Erythroblast (primary cell): ENCODE measurements at regions not wholly inside any gene's neighbourhood (a gene's known extent, or its start where the extent isn't known, plus 50 kb on each side); places are given as distances from the start of the nearest gene placed in this dataset.
"Not testable (repeated sequence)": the region's sequence is repeated elsewhere in the genome, so short reads cannot be mapped to it uniquely, and the experiment has no call there.

Experiments used
- DNase-seq, 2 experiments: peaks; one replicate each; lab custom pipeline; 2025; lab: John Stamatoyannopoulos, UW
- GATA1 ChIP-seq: IDR thresholded peaks from 2 replicates; pipeline ENCODE4 v1.6.1; 2011; ENCODE audit warnings: low read depth, mild to moderate bottlenecking, control low read depth, low read length, moderate library complexity
- POLR2A ChIP-seq: IDR thresholded peaks from 2 replicates; pipeline ENCODE4 v1.6.1; 2011; ENCODE audit warnings: mild to moderate bottlenecking, low read length

GRCh38 chr15:39016706-39017105 is 452.1 kb upstream of the RASGRP1 start:
- no peak for TF ChIP-seq POLR2A
- TF ChIP-seq GATA1, result no peak
- no peak for DNase-seq

GRCh38 chr15:39018966-39019365 is 454.4 kb upstream of the RASGRP1 start:
- no peak for TF ChIP-seq POLR2A
- DNase-seq, result no peak

- no peak for TF ChIP-seq GATA1
- TF ChIP-seq POLR2A, result no peak
- no peak for DNase-seq
Observed at GRCh38 chr15:39021341-39021740, 456.7 kb upstream of the RASGRP1 start.

DNA sequence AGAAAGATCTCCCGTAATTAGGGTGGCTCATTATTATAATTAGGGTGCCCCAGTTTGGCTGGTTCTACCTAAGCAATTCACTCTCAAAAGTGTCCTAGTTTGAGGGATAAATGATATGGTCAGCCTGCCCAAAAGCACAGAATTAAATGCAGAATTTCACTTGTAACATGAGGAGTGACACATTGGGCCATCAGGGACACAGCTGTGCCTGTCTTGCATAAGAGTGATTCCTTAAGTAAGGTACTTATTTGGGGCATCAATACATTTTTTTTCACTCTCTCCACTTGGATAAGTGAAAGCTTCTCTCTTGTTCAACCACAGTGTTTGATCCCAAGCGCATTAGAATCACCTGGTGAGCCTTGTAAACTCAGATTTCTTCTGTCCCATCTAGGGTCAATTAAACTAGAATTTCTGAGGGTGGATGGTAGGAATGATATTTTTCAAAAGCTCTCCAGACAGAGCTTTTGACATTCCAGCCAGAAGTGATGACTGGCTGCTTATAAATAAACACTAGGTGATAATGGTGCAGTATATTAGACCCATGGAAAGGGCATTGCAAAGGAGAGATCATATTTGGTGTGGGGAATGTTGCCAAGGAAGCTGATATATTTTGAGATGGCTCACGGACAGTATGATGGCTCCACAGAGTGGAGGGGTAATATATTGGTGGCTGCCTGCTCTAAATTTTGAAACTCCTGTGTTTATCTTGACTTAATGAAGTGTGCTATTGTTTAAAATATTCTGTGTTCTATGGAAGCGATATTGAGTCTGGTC is 458.1 kb upstream of the RASGRP1 start:
- no peak for TF ChIP-seq GATA1
- no peak for TF ChIP-seq POLR2A
- no peak for DNase-seq

DNA sequence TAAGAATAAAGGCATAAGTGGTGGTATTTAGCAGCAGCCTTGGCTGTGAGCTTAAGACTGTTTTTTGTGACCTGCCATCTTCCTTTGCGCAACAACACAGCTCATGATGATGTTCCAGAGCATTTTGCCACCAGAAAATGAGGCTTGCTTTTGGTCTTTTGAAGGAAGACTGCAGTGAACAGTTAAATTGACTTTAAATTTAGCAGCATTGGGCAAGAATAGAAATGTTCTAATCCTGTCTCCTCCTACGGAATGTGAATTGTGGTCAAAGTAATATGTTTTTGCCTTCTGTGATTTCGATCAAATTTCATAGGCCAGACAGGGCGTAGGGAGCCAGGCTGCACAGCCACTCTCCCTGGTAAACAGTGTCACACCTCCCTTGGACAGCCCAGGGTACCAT is 460.7 kb upstream of the RASGRP1 start:
- TF ChIP-seq GATA1 (no peak), POLR2A (no peak)
- DNase-seq, result no peak

DNA sequence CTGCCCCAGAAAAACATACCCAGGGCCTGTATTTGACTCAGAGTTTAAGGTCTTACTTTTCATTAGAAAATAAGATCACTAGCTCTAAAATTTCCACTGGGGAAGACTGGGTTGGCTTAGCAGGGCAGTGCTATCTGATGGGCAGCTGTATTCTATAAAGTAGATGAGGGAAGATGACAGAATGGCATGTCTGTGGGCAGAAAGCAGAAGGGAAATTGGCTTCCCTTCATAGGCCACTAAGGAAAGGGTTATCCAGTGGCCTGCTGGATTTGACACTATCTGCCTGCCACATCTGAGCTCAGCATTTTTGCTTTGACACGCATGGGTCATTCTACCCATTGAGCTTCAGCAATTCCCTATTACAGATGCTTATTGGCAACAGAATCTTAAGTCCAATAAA is 461.3 kb upstream of the RASGRP1 start:
- DNase-seq, result no peak
- no peak for TF ChIP-seq GATA1

DNA sequence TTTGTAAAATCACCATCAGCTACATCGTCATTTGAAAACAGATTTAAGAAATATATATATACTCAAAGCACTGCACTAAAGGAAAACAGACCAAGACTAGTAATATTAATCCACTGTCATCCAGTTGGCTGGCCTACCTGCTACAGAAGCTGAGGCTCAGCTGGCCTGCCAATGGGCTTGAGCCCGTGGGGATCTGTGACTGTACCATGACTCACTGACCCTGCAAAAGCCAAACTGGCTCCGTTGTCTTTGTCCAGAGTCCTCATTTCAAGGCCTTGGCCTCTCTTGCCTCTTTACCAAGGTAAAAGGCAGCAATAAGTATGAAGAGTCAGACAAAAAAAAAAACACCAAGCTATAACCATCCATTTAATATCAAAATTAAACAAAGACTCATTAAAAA is 463.5 kb upstream of the RASGRP1 start:
- TF ChIP-seq POLR2A (no peak), GATA1 (no peak)
- no peak for DNase-seq

DNA sequence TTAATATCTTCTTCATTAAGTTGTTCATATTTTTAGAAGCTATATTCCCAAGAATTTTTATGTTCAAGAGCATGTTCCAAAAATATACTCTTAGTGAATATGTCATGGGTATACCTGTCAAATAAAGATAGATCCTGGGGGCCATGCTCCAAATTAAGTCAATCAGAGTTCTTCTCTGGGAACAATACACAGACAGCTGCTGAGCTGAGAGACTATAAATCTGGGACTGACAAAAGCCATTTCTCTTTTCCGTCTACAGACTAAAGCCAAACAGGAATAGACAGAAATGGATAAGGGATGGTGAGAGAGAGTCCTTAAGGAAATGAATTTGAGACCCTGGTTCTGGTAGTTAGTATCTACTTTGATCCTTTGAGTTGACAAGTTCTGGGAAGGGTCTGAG is 465.1 kb upstream of the RASGRP1 start:
- TF ChIP-seq POLR2A, result no peak
- TF ChIP-seq GATA1, result no peak

DNA sequence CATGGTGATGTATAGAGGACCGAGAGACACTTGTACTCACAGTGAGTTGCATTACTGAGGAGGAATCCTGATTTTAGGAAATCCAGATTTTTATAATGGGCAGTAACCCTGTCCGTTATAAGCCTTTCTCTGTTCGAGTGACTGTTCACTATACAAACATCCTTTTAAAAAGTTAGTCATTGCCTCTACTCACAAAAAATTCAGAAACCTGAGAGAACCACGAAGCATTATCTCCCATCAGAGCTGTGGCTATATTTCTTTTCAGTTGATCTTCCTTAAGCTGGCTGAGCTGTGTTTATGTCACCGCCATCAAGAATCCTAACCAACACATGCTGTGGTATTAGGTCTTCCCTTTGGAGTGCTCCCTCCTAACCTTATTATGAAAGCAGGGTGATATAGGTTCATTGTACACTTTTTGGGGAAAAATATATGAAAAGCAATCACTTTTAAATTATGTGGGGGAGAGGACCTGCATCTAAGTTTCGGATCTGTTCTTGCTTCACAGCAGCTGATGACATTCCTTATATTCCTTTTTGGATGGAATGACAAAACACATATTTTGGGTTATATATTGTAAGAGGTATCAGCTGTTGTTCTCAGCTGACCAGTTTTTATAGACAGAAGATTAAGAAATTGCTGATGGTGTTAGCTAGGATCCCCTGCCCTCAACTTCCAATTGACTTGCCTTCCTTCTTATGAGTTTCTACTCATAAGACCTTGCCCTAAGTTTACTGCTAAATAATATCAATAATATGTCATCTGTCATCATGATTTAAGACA is 465.9 kb upstream of the RASGRP1 start:
- no peak for DNase-seq
- TF ChIP-seq POLR2A, result no peak
- TF ChIP-seq GATA1, result no peak

More for the DNA sequence above, 465.1 kb upstream of the RASGRP1 start:
- DNase-seq, result no peak

- TF ChIP-seq POLR2A (no peak), GATA1 (no peak)
- DNase-seq, result no peak
Observed at GRCh38 chr15:39031596-39031995, 467.0 kb upstream of the RASGRP1 start.

GRCh38 chr15:39034816-39035215 is 470.2 kb upstream of the RASGRP1 start:
- TF ChIP-seq GATA1 (no peak), POLR2A (no peak)
- DNase-seq, result no peak

GRCh38 chr15:39037611-39038010 is 473.0 kb upstream of the RASGRP1 start:
- DNase-seq, result not testable (repeated sequence)

DNA sequence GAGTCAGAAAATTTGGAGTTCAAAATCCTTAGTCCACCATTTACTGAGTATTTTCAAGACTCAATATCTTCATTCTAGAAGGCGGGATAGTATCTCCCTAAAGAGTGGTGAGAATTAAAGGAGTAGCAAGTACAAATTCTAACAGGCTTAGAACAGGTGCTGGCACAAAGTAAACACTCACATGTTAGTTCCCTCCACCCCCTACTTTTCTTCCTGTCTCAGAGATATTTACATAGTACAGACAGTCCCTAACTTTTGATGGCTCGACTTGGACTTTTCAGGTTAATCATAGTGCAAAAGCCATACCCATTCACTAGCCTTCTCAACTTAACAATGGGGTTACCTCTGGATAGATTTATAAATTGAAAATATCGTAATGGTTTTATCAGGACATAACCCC is 476.2 kb upstream of the RASGRP1 start:
- no peak for DNase-seq
- TF ChIP-seq GATA1 (no peak), POLR2A (no peak)

- TF ChIP-seq GATA1, result no peak
- TF ChIP-seq POLR2A, result no peak
Observed at GRCh38 chr15:39041979-39042495, 477.4 kb upstream of the RASGRP1 start.

More at GRCh38 chr15:39041979-39042495, 477.4 kb upstream of the RASGRP1 start:
- DNase-seq, result no peak
